ENCODE measurements at regions not wholly inside any gene's neighbourhood (a gene's known extent, or its start where the extent isn't known, plus 50 kb on each side); places are given as distances from the start of the nearest gene placed in this dataset.

DNA sequence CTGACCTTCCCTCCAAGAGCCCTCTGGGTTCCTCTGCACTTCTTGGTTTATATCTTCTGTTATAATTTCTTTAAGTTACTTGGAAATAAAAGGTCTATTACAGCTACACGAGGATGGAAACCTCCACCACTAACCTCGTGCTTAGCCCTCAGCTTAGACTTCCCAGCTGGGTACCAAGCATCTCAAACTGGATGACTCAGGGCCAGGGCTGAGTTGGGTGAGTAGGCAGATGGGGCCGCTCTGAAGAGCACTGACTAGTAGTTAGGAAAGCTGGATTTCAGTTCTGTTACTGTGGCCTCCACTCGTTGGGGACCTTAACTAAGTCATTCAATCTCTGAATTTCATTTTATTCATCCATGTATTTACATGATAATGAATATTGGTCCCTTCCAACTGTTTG lies 1036.6 kb downstream of the IGSF11 start:
- TF ChIP-seq, protein P1, sequence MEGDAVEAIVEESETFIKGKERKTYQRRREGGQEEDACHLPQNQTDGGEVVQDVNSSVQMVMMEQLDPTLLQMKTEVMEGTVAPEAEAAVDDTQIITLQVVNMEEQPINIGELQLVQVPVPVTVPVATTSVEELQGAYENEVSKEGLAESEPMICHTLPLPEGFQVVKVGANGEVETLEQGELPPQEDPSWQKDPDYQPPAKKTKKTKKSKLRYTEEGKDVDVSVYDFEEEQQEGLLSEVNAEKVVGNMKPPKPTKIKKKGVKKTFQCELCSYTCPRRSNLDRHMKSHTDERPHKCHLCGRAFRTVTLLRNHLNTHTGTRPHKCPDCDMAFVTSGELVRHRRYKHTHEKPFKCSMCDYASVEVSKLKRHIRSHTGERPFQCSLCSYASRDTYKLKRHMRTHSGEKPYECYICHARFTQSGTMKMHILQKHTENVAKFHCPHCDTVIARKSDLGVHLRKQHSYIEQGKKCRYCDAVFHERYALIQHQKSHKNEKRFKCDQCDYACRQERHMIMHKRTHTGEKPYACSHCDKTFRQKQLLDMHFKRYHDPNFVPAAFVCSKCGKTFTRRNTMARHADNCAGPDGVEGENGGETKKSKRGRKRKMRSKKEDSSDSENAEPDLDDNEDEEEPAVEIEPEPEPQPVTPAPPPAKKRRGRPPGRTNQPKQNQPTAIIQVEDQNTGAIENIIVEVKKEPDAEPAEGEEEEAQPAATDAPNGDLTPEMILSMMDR (IDR thresholded peaks at IDR 0.05 in 8 of 11, conservative IDR thresholded peaks at IDR 0.05 in 3 of 11) = no peak
- no peak for TF ChIP-seq POLR2AphosphoS5 (IDR thresholded peaks at IDR 0.05)
- TF ChIP-seq POLR2A (IDR thresholded peaks at IDR 0.05) = no peak

Data from spleen (tissue), 7 donors.